SH-SY5Y (cell line): ENCODE measurements at regions not wholly inside any gene's neighbourhood (a gene's known extent, or its start where the extent isn't known, plus 50 kb on each side); places are given as distances from the start of the nearest gene placed in this dataset.

Source experiments
- GATA2 ChIP-seq: IDR thresholded peaks from 2 replicates; pipeline ENCODE4 v1.6.1; 2011; ENCODE audit warnings: mild to moderate bottlenecking, low read depth, low read length
- GATA3 ChIP-seq: IDR thresholded peaks from 2 replicates; pipeline ENCODE4 v1.6.1; 2011; ENCODE audit warnings: low read depth, mild to moderate bottlenecking, low read length, moderate library complexity

DNA sequence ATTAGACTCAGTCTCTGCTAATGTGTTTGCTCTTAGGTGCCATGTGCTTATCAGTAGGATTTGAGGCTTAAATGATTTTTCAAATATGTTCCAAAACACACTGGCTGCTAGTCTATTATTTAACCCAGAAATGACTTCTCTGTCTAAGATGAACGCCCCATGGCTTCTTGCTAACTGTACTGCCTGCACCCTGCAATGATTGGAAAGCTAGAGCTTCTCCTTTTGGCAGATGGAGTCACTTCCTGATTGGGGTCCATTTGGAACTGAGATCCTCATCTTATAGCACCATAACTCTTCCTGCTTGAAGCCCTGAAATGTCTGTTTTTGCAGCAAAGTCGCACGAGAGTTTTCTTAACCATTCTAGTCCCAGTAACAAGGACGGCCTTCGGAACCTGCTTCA is 186.5 kb upstream of the ADO start:
- TF ChIP-seq GATA2 (no peak), GATA3 (no peak)
